Trophoblast cell (in vitro differentiated cells and primary cell): ENCODE measurements at regions not wholly inside any gene's neighbourhood (a gene's known extent, or its start where the extent isn't known, plus 50 kb on each side); places are given as distances from the start of the nearest gene placed in this dataset.

Experiments used
- DNase-seq, 2 donors: peaks; one replicate each; pipeline ENCODE4 v3.0.0-alpha.2; 2016
- H2AFZ ChIP-seq: 2 replicates; pipeline ENCODE4 v1.6.1; 2013; ENCODE audit warnings: low read length, moderate library complexity, mild to moderate bottlenecking; ENCODE audit not compliant: insufficient read depth, poor library complexity
- H2AK5ac ChIP-seq: 2 replicates; pipeline ENCODE4 v1.6.1; 2013; ENCODE audit warnings: mild to moderate bottlenecking, low read length
- H2BK120ac ChIP-seq: 2 replicates; pipeline ENCODE4 v1.6.1; 2013; ENCODE audit warnings: low read length, mild to moderate bottlenecking, moderate library complexity; ENCODE audit not compliant: insufficient read depth, poor library complexity
- H2BK12ac ChIP-seq: 2 replicates; pipeline ENCODE4 v1.6.1; 2013; ENCODE audit warnings: mild to moderate bottlenecking, low read length, moderate library complexity
- H2BK5ac ChIP-seq: 2 replicates; pipeline ENCODE4 v1.6.1; 2013; ENCODE audit warnings: low read length, low read depth, moderate library complexity, mild to moderate bottlenecking; ENCODE audit not compliant: poor library complexity
- H3K14ac ChIP-seq: 2 replicates; pipeline ENCODE4 v1.6.1; 2013; ENCODE audit warnings: mild to moderate bottlenecking, low read length
- H3K18ac ChIP-seq: 2 replicates; pipeline ENCODE4 v1.6.1; 2013; ENCODE audit warnings: mild to moderate bottlenecking, low read length
- H3K23ac ChIP-seq: 2 replicates; pipeline ENCODE4 v1.6.1; 2013; ENCODE audit warnings: low read length
- H3K27ac ChIP-seq: 2 replicates; pipeline ENCODE4 v1.5.1; 2013; ENCODE audit warnings: low read depth, mild to moderate bottlenecking, inconsistent platforms, low read length, moderate library complexity
- H3K27me3 ChIP-seq: 2 replicates; pipeline ENCODE4 v1.6.1; 2013; ENCODE audit warnings: inconsistent platforms, mild to moderate bottlenecking, low read length, moderate library complexity; ENCODE audit not compliant: insufficient read depth
- H3K36me3 ChIP-seq, 2 experiments: 1 replicate in 1 of 2; 2 replicates in 1 of 2; pipeline ENCODE4 v1.6.1; 2013; ENCODE audit warnings: low read length in 2 of 2, mild to moderate bottlenecking in 2 of 2, moderate library complexity in 1 of 2; ENCODE audit not compliant: insufficient read depth in 2 of 2, control insufficient read depth in 1 of 2
- H3K4ac ChIP-seq: 2 replicates; pipeline ENCODE4 v1.6.1; 2013; ENCODE audit warnings: low read depth, mild to moderate bottlenecking, low read length, moderate library complexity
- H3K4me1 ChIP-seq, 2 experiments: 1 replicate in 1 of 2; 2 replicates in 1 of 2; pipeline ENCODE4 v1.6.1; 2013; ENCODE audit warnings: low read length in 2 of 2, mild to moderate bottlenecking in 2 of 2, moderate library complexity in 1 of 2; ENCODE audit not compliant: insufficient read depth in 2 of 2, control insufficient read depth in 1 of 2
- H3K4me2 ChIP-seq: 2 replicates; pipeline ENCODE4 v1.6.1; 2013; ENCODE audit warnings: inconsistent platforms, mild to moderate bottlenecking, low read length, moderate library complexity
- H3K4me3 ChIP-seq: 2 replicates; pipeline ENCODE4 v1.5.1; 2013; ENCODE audit warnings: mild to moderate bottlenecking, low read depth, low read length, inconsistent platforms
- H3K79me1 ChIP-seq: one replicate; pipeline ENCODE4 v1.6.1; 2013; ENCODE audit warnings: low read length
- H3K79me2 ChIP-seq: 2 replicates; pipeline ENCODE4 v1.6.1; 2013; ENCODE audit warnings: low read length, mild to moderate bottlenecking; ENCODE audit not compliant: control insufficient read depth, insufficient read depth, poor library complexity
- H3K9ac ChIP-seq: 2 replicates; pipeline ENCODE4 v1.6.1; 2013; ENCODE audit warnings: mild to moderate bottlenecking, low read length
- H3K9me3 ChIP-seq: 2 replicates; pipeline ENCODE4 v1.6.1; 2013; ENCODE audit warnings: low read depth, mild to moderate bottlenecking, control low read depth, inconsistent platforms, low read length; ENCODE audit not compliant: insufficient read depth
- H4K12ac ChIP-seq: 2 replicates; pipeline ENCODE4 v1.6.1; 2013; ENCODE audit warnings: low read depth, mild to moderate bottlenecking, low read length, moderate library complexity
- H4K8ac ChIP-seq: 2 replicates; pipeline ENCODE4 v1.6.1; 2013; ENCODE audit warnings: low read depth, mild to moderate bottlenecking, low read length, moderate library complexity
- H4K91ac ChIP-seq: one replicate; pipeline ENCODE4 v1.6.1; 2013; ENCODE audit warnings: low read depth, mild to moderate bottlenecking, low read length, moderate library complexity
- WGBS: extraction: QIAGEN DNeasy Blood & Tissue Kit; methylation state at CpG from one replicate; pipeline ENCODE4 v1.1.7; 2013; ENCODE audit warnings: missing lambda C conversion rate; ENCODE audit not compliant: insufficient read length, insufficient coverage; ENCODE audit errors: extremely low coverage; 5-methylcytosine and 5-hydroxymethylcytosine counted together

DNA sequence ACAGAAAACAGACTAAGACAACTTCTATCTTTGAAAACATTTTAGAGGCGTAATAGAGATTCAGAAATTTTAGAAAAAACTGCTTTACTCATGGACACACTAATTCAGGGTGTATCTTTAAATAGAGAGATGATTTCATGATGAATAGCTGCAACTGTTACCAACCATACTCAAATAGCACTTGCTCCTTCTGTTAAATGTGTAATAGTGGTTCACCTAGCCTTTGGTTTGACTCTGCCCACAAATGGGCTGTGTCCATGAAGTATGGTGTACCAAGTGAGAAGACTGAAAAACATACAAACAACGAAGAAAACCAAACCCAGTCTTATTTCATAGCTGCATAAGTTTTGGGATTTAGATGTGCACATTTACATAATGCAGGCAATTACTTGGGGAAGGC, 610.6 kb downstream of the PLCL1 start:
- no peak overlapping the region for H4K8ac ChIP-seq
- H3K27me3 ChIP-seq, result no peaks in the 10 kb centered on the region
- no peak overlapping the region for H2BK5ac ChIP-seq
- WGBS, result no CpG with 5 or more reads among the region's 2 CpGs
- H3K79me2 ChIP-seq, result no peaks in the 10 kb centered on the region
- H2BK12ac ChIP-seq, result no peak overlapping the region
- no peak overlapping the region for H3K4me3 ChIP-seq
- H4K12ac ChIP-seq, result no peak overlapping the region
- no peak overlapping the region for H3K14ac ChIP-seq
- H3K4ac ChIP-seq, result no peak overlapping the region
- H3K79me1 ChIP-seq, result no peaks in the 10 kb centered on the region
- H3K36me3 ChIP-seq, result no peaks in the 10 kb centered on the region
- H2BK120ac ChIP-seq, result no peak overlapping the region
- no peak overlapping the region for H3K18ac ChIP-seq
- H3K9ac ChIP-seq, result no peak overlapping the region
- no peak overlapping the region for H4K91ac ChIP-seq
- no peak for DNase-seq
- no peak overlapping the region for H2AK5ac ChIP-seq
- H3K27ac ChIP-seq, result no peak overlapping the region
- no peak overlapping the region for H2AFZ ChIP-seq
- no peak overlapping the region for H3K23ac ChIP-seq
- no peak overlapping the region for H3K4me2 ChIP-seq
- H3K9me3 ChIP-seq, result no peaks in the 10 kb centered on the region
- H3K4me1 ChIP-seq, result no peaks in the 10 kb centered on the region

DNA sequence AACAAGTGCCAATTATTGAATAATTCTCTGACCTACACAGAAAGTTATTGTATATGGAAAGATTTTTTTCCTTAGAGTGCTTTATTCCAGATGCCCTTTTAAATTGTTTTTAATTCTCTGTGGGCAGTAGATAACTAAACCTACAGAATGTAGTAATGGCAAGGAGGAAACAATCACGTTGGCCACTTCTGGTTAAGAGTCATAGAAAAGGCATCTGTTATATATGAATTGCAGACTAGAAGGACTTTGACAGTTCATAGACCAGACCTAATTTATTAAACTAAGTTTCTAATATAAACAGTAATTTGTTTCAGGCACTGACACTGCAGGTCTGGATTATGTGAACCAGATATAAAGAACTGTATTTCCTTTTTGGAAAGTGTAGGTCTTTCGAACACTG, 607.5 kb downstream of the PLCL1 start:
- DNase-seq, result no peak
- Histone ChIP-seq H3K18ac (no peak overlapping the region), H2AK5ac (no peak overlapping the region), H4K12ac (no peak overlapping the region), H3K4ac (no peak overlapping the region), H4K91ac (no peak overlapping the region), H3K79me1 (no peaks in the 10 kb centered on the region), H3K23ac (no peak overlapping the region), H3K4me2 (no peak overlapping the region), H3K9me3 (no peaks in the 10 kb centered on the region), H2BK5ac (no peak overlapping the region), H2BK12ac (no peak overlapping the region), H2BK120ac (no peak overlapping the region), H2AFZ (no peak overlapping the region), H3K4me1 (no peaks in the 10 kb centered on the region), H3K14ac (no peak overlapping the region), H3K9ac (no peak overlapping the region), H3K79me2 (no peaks in the 10 kb centered on the region), H3K36me3 (no peaks in the 10 kb centered on the region), H3K27me3 (no peaks in the 10 kb centered on the region), H3K27ac (no peak overlapping the region), H4K8ac (no peak overlapping the region), H3K4me3 (no peak overlapping the region)
- WGBS, result no CpG with 5 or more reads among the region's 2 CpGs

DNA sequence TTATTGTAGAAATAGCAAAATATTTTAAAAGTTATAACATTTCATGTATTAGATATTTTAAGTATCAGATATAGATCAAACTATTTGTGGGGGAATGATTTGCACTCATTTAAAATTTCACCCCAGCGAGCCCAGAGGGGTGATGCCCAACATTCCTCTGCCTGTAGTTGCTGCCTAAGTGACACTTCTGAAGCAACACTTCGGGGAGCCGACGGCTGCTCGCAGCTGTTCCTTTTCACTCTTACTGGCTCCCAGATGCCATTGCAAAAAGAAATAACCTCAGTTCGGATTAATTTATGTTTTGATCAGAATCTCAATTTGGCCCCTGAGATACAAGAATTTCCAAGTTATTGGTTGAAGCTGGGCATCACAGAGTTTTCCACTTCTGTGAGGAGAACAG, 603.8 kb downstream of the PLCL1 start:
- H3K27me3 ChIP-seq, result no peaks in the 10 kb centered on the region
- no peak overlapping the region for H3K4me2 ChIP-seq
- no peak overlapping the region for H4K8ac ChIP-seq
- no peak for DNase-seq
- no peak overlapping the region for H2BK120ac ChIP-seq
- H3K9ac ChIP-seq, result no peak overlapping the region
- no peak overlapping the region for H4K91ac ChIP-seq
- H2BK12ac ChIP-seq, result no peak overlapping the region
- no peak overlapping the region for H2AK5ac ChIP-seq
- H3K79me2 ChIP-seq, result no peaks in the 10 kb centered on the region
- no peak overlapping the region for H3K18ac ChIP-seq
- H2BK5ac ChIP-seq, result no peak overlapping the region
- no peak overlapping the region for H3K4me3 ChIP-seq
- H4K12ac ChIP-seq, result no peak overlapping the region
- no peak overlapping the region for H3K23ac ChIP-seq
- H3K4ac ChIP-seq, result no peak overlapping the region
- H3K4me1 ChIP-seq, result no peaks in the 10 kb centered on the region
- no CpG with 5 or more reads among the region's 6 CpGs for WGBS
- no peak overlapping the region for H3K27ac ChIP-seq
- no peak overlapping the region for H3K14ac ChIP-seq
- H3K9me3 ChIP-seq, result no peaks in the 10 kb centered on the region
- H3K79me1 ChIP-seq, result no peaks in the 10 kb centered on the region
- no peaks in the 10 kb centered on the region for H3K36me3 ChIP-seq
- no peak overlapping the region for H2AFZ ChIP-seq

DNA sequence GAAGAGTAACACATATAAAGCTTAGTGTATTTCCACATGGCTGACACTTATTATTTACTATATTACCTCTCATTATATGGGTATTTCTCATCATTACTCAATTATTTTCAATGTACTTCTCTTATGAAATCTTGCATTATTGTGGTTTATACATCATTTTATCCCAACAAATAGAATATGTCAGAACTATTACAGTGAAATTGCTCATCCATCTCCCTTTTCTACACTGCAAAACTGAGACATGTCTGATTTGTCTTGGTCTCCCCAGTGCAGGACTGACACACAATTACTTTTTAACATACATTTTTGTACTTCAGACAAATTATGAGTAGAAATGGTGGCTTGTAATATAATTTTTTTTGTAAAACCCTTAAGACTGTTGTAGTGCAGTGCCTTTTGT, 600.9 kb downstream of the PLCL1 start:
- DNase-seq, result no peak
- no peak overlapping the region for H3K9ac ChIP-seq
- H3K27me3 ChIP-seq, result no peaks in the 10 kb centered on the region
- H2AFZ ChIP-seq, result no peak overlapping the region
- no peak overlapping the region for H4K91ac ChIP-seq
- no peak overlapping the region for H3K27ac ChIP-seq
- H3K4me3 ChIP-seq, result no peak overlapping the region
- no peaks in the 10 kb centered on the region for H3K4me1 ChIP-seq
- H3K4me2 ChIP-seq, result no peak overlapping the region
- H2AK5ac ChIP-seq, result no peak overlapping the region
- H3K14ac ChIP-seq, result no peak overlapping the region
- H3K18ac ChIP-seq, result no peak overlapping the region
- no peaks in the 10 kb centered on the region for H3K79me2 ChIP-seq
- H3K9me3 ChIP-seq, result no peaks in the 10 kb centered on the region
- H2BK12ac ChIP-seq, result no peak overlapping the region
- no peak overlapping the region for H3K4ac ChIP-seq
- no peak overlapping the region for H2BK120ac ChIP-seq
- no peak overlapping the region for H4K8ac ChIP-seq
- no peak overlapping the region for H2BK5ac ChIP-seq
- no peak overlapping the region for H4K12ac ChIP-seq
- H3K23ac ChIP-seq, result no peak overlapping the region
- H3K36me3 ChIP-seq, result no peaks in the 10 kb centered on the region
- no peaks in the 10 kb centered on the region for H3K79me1 ChIP-seq

DNA sequence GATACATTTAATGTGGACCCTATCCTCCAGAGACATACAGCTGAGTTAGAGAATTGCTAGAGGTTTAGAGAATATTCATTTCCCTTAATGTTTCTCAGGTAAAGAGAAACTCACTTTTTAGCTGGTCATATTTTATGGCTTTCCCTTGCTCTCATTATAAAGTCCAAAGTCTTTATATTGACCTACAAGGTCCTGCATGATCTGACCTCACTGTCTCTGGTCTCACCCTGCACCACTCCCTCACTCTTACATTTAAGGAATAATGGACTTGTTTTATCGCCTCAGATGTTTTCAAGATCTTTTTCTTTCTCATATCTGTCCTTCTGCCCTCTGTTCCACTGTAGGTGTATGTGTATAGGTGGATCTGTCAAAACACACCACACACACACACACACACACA, 597.3 kb downstream of the PLCL1 start:
- Histone ChIP-seq H3K4me3 (no peak overlapping the region), H3K4me1 (no peaks in the 10 kb centered on the region), H3K4ac (no peak overlapping the region), H3K79me1 (no peaks in the 10 kb centered on the region), H3K23ac (no peak overlapping the region), H3K9ac (no peak overlapping the region), H4K91ac (no peak overlapping the region), H4K8ac (no peak overlapping the region), H3K27me3 (no peaks in the 10 kb centered on the region), H2BK5ac (no peak overlapping the region), H3K27ac (no peak overlapping the region), H3K14ac (no peak overlapping the region), H2BK120ac (no peak overlapping the region), H2BK12ac (no peak overlapping the region), H3K4me2 (no peak overlapping the region), H3K18ac (no peak overlapping the region), H2AFZ (no peak overlapping the region), H3K79me2 (no peaks in the 10 kb centered on the region), H3K9me3 (no peaks in the 10 kb centered on the region), H4K12ac (no peak overlapping the region), H2AK5ac (no peak overlapping the region), H3K36me3 (no peaks in the 10 kb centered on the region)
- no CpG with 5 or more reads among the region's 1 CpG for WGBS
- no peak for DNase-seq
